Effector CD8-positive, alpha-beta T cell (primary cell): ENCODE measurements at regions not wholly inside any gene's neighbourhood (a gene's known extent, or its start where the extent isn't known, plus 50 kb on each side); places are given as distances from the start of the nearest gene placed in this dataset.

Experiments
- DNase-seq: peaks from one replicate; lab custom pipeline; 2025; lab: John Stamatoyannopoulos, UW

DNA sequence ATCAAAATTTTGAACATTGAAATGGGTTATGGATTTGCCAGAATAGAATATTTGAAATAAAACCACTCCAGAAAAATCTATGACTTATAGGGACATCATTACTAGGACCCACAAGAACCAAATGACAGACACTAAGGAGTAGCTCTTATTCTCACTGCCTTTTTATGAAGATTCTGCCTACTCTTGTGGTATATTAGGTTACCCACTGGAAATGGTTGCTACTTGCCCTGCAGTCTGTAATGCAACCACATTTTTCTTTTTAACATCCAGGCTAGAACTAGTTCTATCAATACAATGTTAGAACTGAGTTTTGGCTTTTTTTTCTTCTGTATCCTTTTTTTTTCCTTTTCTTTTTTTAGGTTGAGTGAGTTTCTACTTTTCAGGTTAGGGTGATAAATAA, 158.9 kb downstream of the PPP1R2C start:
- no peak for DNase-seq

DNA sequence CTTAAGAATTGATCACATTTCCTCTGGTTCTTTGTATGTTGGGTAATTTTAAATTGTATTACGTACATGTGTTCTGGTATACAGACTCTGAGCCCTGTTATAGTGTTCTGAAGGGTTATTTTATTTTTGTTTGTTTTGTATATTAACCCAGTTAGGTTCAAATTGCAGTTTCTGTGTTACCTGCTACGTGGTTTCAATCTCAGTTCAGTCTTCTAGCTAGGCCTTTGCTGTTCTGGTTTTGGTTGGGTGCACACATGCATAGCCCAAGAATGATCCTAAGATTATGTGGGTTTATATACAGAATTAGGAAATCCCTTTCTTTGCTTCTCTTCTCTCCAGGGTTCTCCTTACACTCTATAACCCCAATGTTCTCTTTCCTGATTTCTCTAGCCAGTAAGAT, 161.0 kb downstream of the PPP1R2C start:
- DNase-seq = no peak

DNA sequence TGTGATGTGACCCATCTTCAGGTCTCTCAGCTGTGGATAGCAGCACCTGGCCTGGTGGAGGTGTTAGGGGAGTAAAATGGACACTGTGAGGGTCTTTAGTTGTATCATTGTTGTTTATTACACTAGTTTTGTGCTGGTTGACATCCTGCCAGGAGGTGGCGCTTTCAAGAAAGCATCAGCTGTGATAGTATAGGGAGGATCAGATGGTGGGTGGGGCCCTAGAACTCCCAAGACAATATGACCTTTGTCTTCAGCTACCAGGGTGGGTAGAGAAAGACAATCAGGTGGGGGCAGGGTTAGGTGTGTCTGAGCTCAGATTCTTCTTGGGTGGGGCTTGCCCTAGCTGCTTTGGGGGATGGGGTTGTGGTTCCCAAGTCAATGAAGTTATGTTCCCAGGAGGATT, 162.8 kb downstream of the PPP1R2C start:
- no peak for DNase-seq

DNA sequence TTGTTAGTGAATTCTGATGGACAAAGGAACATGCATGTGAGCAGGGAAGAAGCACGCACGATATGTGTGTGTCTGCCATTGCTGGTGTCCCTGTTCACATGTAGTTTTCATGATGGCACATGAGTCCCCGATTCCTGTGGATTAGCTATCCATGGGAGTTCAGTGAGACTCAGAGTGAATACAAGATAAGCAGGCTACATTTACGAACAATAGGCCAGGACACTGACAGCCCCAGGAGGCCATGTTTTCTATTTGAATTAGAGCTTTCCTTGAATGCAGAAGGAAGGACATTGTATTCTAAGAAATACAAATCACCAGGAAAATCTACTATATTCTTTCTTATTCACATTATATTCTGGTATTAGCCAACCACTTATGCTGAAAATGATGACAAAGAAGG, 171.4 kb downstream of the PPP1R2C start:
- no peak for DNase-seq

DNA sequence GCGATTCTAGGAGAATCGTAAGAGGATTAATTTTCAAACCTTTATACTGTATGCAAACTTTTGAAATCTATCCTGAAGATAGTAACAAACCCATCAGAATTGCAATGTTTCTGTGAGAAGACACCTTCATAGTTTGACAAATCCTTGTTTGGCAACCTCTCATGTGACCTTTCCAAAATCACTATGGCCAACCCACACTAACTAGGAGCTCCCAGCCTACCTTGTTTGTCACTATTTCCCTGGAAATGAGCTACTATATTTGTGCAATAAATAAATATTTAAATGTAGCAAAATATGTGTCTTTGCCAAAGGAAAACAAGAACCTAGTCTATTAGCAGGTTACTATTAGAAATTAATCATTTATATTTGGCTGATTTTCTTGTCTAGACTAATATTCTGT, 173.7 kb downstream of the PPP1R2C start:
- DNase-seq = no peak

DNA sequence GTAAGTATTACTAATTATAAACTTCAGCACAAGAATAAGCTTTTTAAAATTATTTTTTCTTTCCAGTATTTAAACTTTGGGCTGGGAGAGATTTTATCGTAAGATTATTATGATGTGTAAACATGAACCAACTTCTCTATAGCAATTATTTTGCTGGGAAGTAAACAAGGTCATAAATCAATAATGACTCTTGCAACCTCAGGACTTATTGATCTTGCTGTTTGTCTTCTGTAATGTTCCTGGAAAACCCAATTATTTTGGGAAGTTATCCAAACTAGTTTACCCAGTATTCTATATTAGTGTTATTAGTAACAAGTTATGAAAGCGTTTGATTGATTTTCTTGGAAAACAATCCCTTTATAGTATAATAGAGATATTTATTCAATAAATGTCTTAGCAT, 174.9 kb downstream of the PPP1R2C start:
- DNase-seq = no peak

DNA sequence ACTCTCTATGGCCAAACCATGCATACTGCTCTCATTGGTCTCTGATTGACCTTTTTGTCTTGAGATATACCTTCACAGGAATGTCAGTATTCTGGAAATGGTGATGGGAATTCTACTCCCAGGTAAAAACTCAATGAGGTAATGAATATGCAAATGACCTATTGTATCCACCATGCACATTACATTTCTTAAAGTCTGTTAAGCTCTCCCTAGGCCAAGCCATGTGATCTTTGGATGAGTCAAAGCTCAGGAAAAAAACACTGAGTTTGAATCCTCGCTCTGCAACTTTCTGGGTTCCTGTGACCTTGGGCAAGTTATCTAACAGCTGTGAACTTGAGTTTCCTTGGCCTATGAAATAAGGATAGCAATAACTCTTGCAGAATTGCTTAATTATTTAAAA, 175.4 kb downstream of the PPP1R2C start:
- DNase-seq = no peak

DNA sequence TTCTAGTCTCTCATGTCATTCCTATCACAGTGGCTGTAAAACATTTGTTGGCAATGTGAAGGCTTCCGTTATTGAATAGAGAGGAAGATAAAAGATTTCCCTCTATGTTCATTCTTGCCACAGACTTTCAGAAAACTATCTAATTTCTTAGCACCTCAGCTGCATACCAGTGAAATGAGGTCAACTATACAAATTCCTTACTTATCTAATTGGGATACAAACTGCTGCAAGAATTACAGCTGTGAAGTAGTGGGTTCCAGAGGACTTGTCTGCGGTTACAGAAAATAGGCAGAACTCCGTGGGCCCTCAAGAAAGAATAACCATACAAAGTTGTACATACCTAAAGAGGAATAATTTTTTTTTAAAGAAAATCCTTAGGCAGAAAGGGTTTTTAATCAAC, 175.8 kb downstream of the PPP1R2C start:
- DNase-seq = no peak

DNA sequence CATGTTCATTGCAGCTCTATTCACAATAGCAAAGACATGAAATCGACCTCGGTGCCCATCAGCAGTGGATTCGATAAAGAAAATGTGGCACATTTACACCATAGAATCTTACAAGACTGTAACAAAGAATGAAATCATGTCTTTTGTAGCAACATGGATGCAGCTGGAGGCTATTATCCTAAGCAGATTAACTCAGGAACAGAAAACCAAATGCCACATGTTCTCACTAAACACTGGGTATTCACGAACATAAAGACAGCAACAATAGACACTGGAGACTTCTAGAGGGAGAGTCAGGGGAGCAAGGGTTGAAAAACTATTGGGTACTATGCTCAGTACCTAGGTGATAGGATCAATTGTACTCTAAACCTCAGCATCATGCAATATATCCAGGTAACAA, 180.5 kb downstream of the PPP1R2C start:
- DNase-seq = no peak

DNA sequence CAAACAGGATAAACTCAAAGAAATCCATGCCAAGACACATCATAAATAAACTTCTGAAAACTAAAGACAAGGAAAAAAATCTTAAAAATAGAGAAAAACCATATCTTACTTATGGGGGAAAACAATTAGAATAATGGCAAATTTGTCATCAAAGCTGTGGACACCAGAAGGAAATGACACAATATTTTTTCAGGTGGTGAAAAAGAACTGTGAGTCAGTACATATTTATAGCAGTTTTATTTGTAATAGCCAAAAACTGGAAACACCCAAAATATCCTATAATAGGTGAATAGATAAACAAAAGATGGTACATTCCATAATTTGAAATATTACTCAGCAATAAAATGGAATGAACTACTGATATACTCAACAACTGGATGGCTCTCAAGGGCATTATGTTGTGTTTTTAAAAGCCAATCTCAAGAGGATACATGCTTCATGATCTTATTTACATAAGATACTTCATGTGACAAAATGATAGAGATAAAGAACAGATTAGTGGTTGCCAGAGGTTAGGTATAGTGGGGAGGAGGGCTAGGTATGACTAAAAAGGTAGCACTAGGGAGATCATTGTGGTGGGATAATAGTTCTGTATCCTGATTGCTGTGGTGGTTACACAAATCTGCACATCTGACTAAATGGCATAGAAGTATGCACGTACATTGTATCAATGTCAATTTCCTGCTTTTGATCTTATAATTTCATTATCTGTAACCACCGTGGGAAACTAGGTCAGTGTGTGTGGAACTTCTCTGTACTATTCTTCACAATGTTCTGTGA, 191.9 kb downstream of the PPP1R2C start:
- DNase-seq = no peak

DNA sequence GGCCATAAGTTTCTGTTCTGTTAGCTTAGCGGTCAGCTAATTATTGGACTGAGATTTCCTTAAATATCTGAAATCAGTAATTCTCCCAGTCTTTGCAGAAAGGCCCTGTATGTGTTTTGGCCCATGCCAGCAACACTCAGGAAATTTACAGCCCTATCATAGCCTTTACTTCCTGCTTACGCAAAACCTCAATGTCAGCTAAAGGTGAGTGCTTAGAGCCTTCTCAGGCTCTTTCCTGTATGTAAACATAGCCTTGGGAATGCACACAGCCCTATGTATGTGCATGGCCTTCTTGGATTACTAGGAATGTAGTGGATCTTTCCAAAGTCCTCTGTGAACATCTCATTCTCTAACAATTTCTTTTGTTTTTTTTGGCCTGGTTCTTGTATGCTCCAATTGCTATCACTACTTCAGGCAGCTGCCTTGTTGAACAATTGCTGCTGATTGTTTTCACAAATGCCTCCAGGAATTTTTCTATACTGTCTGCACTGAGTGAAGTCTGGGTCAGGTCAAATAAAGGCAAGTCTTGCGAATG, 200.0 kb downstream of the PPP1R2C start:
- DNase-seq = no peak

DNA sequence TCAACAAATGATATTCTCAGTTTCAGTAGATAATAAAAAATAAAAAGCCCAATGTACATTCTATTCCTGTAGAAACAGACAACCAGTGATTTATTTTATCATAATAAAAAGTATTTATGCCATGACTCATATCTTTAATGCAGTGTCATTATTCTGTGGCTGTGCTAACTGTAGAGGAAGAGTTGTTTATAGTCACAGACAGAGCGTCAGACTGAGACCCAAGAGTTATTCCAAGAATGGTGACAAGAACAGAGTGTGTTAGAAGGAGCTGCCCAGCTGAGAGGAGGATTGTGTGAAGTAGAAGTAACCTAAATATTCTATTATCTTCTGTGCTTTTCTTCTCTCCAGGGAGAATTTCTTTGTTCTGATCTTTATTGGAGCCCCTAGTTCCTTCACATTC, 210.7 kb downstream of the PPP1R2C start:
- DNase-seq = no peak

DNA sequence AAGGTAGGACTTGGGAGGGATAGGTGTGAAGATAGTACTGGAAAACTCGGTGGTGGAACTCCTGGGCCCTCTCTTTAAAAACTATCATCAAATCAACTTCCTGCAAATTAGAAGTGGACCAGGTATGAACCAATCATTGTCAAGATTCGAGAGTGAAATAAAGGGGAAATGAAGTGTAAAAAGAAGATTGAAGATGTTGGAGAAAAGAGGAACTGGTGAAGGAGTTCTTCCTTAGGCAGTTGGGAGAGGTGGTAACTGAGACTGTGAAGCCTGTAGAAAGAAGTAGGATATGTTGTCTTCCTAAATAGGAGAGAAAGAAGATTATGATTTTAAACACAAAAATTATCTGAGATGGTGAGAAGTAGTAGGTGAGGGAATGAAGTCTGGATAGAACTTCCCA, 212.2 kb downstream of the PPP1R2C start:
- DNase-seq = no peak

DNA sequence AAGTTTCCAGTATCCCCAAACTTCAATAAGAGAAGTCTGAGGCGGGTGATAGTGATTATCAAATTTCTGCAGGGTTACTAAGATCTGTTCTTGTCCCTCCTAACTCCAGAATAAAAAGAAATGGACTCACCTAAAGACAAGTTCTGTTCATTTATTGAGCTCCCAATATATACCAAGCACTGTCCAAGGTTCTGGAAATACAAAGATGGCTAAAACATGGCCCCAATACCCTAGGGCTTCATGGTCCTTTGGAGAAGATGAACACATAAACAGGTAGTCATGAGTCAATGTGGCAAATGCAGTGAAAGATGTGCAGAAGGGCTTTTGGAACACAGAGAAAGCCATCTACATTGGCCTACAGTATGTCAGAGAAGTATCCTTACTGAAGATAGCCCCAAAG, 231.2 kb downstream of the PPP1R2C start:
- no peak for DNase-seq

DNA sequence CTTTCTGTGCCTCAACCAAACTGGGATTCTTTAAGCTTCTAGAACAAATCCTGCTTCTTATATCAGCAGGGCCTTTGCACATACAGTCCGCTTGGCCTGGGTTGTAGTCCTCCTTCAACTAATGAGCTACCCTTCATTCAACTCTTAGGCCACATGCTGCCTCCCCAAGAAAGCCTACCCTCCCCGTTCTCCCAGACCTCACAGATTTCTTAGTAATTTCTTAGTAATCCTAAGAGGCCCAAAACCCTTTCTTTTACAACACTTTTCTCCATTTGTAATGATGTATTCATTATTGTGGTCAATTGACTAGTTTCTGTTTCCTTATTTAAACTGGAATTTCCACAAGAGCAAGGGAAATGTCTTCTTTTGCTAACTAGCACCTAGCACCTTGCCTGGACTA, 233.1 kb downstream of the PPP1R2C start:
- no peak for DNase-seq

DNA sequence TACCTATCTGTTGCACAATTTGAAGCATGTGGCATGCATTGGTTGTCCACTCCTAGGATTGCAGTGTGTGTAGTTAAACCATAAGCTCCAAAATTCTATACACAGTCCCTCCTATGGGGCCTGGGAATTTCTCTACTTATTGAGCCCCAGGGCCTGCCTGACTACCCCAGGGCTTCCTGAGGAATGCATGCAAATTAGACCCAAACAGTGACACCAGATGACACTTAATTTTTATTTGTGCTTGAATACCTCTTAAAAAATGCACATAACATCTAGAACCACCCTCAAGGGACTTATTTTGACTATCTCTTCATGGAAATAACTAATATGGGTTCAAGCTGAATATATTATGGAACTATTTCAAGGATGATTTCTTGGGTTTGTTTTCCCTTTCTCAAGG, 236.4 kb downstream of the PPP1R2C start:
- DNase-seq = no peak

DNA sequence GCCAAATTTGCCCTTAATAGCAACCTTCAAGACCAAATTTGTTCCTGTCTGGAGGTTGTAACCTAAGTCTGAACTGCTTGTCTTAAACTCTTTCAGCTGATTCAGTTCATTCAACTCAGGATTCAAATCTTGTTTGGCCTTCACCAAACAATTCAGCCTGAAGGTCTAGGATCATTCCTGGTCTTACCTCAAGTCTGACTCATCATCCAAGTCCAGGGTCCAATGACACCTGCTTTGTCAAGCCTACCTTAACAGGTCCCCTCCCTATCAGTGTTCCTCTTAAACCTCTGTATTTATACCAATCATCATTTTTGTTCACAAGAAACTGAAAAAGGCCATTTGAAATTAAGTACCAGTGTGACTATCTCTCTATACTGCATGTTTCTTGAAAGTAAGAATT, 237.8 kb downstream of the PPP1R2C start:
- DNase-seq = no peak

DNA sequence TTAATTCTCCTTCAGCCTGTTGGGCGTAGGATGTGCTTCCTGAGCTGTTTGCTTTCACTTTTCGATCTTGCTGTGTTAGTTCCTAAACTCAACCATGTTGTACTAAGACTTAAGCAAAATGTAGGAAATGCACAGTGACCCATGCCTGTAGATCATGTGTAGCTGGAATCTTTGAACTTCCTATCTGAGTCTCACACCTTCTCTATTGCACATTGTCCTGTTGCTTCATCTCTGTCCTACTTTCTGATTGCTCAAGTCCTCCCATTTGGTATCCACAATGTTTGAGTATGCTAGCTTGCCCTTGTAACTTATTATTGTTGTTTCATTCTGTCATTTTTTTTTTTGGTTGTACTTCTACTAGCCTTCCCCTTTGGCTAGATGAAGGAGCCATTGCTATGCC, 239.6 kb downstream of the PPP1R2C start:
- no peak for DNase-seq

DNA sequence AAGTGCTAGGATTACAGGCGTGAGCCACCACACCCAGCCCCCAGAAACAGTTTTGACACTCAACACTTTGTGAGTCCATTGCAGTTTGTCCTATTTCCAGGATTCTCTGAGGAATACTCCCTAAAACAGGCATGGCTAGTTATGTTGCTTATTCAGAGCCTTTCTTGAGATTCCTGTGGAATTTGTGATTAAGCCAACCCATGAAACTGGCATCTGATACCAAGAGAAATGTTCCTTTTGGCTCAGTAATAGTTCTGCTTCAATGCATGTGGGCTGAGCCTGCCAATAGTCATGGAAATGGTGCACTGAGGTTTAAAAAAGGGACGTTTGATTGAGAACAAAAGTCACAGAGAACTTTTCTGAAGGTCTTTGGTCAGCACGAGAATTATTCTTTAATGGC, 241.7 kb downstream of the PPP1R2C start:
- no peak for DNase-seq

DNA sequence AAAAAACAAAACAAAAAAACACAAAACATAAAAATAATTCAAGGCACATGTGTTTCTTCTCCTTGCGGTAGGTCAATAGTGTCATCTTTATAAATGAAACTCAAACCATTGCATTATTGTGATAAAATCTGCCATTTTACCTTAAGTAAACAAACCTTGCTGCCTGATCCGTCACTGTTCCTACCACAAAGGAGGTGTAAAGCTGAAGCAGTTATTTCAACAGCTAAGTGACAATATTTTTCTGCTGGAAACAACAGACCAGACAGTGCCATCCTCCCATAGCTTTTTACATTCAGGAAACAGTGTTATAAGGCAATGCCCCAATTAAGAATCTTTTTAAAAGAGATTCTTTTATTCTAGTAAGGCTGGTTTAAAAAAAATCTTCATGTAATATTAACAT, 242.7 kb downstream of the PPP1R2C start:
- no peak for DNase-seq

DNA sequence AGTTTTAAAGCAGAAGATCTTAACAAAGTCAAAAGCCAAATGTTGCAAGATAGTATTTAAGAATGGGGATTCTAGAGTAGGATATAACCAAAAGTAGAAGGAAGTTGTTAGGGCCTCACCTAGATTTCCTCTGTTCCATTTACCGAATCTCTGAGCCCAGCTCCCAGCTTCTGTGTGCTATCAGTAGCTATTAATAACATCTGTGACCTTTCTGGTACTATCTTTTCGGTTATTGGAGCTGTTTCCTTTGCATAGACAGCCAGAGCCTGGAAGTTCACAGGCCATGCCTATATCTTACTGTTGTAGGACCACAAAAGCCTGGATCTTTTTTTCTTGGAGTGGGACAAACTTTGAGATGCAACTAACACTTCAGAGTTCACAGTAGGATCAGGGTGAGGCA, 244.2 kb downstream of the PPP1R2C start:
- DNase-seq = no peak

DNA sequence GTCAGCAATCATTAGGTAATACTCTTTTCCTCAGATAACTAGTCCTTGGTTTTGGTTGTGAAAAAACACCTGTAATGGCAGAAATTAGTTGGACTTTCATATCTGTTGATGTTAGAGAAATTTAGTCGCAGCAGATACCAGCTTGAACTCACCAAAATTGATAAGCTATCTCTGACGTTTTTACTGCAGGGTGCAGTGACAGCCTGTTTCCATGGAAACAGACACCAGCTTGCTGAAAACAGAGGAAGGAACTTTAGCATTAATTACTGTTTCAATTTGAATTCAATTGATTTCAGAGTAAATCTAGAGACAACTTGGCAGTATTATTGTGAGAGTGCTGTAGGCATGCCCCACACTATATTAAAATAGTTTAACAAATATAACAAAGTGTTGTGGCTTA, 246.5 kb downstream of the PPP1R2C start:
- no peak for DNase-seq

DNA sequence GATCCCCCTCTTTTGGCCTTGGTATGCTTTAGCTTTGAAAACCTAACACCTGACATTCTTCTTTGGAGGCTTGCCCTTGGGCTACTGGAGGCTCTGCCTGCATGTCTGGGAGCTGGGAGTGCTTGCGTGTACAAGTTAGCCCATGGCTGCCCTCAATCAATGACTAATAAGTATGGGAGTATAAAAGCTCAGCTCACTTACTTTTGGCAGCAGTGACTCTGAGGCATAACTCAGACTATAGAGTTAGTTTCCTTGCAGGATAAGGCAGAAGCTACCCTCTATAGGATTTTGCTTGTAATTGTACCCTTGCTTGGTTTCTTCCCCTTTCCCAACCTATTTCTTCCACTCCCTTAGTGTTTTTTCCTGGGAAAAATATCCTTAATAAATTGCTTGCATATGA, 247.9 kb downstream of the PPP1R2C start:
- no peak for DNase-seq

DNA sequence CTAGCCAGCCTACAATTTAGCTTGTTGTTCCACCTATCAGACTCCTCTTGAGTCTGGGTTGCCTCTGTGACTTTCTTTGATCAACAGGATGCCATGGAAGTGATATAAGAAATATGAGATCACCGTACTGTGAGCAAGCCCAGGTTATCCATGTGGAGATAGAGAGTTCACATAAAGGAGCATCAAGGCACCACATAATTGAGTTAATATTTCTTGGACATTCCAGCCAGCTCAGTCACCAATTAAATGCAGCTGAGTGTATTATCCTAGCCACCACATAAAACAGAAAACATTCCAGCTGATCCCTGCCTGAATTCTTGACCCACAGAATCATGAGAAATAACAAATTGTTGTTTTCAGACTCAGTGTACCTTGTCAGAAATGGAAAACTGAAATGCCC, 253.6 kb downstream of the PPP1R2C start:
- no peak for DNase-seq
